IgD-negative memory B cell (primary cell): ENCODE measurements at regions not wholly inside any gene's neighbourhood (a gene's known extent, or its start where the extent isn't known, plus 50 kb on each side); places are given as distances from the start of the nearest gene placed in this dataset.

Experiments used
- H3K27ac Mint-ChIP-seq, 3 donors: one replicate each; pipeline ENCODE4 v1.8.0; 2020 to 2022; ENCODE audit warnings: mild to moderate bottlenecking in 3 of 3, mixed read lengths in 3 of 3, moderate library complexity in 1 of 3
- H3K27me3 Mint-ChIP-seq: one replicate; pipeline ENCODE4 v1.8.0; 2021; ENCODE audit warnings: mixed read lengths
- H3K36me3 Mint-ChIP-seq: one replicate; pipeline ENCODE4 v1.8.0; 2020; ENCODE audit warnings: mild to moderate bottlenecking, mixed read lengths
- H3K4me1 Mint-ChIP-seq, 3 donors: one replicate each; pipeline ENCODE4 v1.8.0; 2020 to 2022; ENCODE audit warnings: mixed read lengths in 3 of 3, mild to moderate bottlenecking in 1 of 3
- H3K4me3 Mint-ChIP-seq, 4 donors: one replicate each; pipeline ENCODE4 v1.8.0; 2020 to 2022; ENCODE audit warnings: mild to moderate bottlenecking in 4 of 4, mixed read lengths in 4 of 4, moderate library complexity in 3 of 4
- H3K9me3 Mint-ChIP-seq, 3 donors: one replicate each; pipeline ENCODE4 v1.8.0; 2020 to 2021; ENCODE audit warnings: mixed read lengths in 3 of 3, mild to moderate bottlenecking in 1 of 3

GRCh38 chr11:90867416-90867815 is 644.6 kb upstream of the CHORDC1 start:
- Mint-ChIP-seq H3K4me3 (no peak overlapping the region), H3K36me3 (no peaks in the 10 kb centered on the region), H3K27me3 (no peaks in the 10 kb centered on the region), H3K9me3 (peaks cover 4 to 6% (median 5%) of the 10 kb centered on the region in 3 donors), H3K4me1 (no peaks in the 10 kb centered on the region), H3K27ac (no peak overlapping the region)

GRCh38 chr11:90856790-90857189 is 633.9 kb upstream of the CHORDC1 start:
- Mint-ChIP-seq H3K4me3 (no peak overlapping the region), H3K36me3 (no peaks in the 10 kb centered on the region), H3K4me1 (no peaks in the 10 kb centered on the region), H3K27ac (no peak overlapping the region), H3K9me3 (peaks cover 0 to 6% (median 0%) of the 10 kb centered on the region in 3 donors), H3K27me3 (no peaks in the 10 kb centered on the region)

- Mint-ChIP-seq H3K27me3 (no peaks in the 10 kb centered on the region), H3K9me3 (peaks cover 0 to 3% (median 0%) of the 10 kb centered on the region in 3 donors), H3K36me3 (no peaks in the 10 kb centered on the region), H3K27ac (no peak overlapping the region), H3K4me3 (no peak overlapping the region), H3K4me1 (no peaks in the 10 kb centered on the region)
Observed at GRCh38 chr11:90855531-90855930, 632.7 kb upstream of the CHORDC1 start.

GRCh38 chr11:90851196-90851595 is 628.3 kb upstream of the CHORDC1 start:
- Mint-ChIP-seq H3K4me3 (no peak overlapping the region), H3K9me3 (no peaks in the 10 kb centered on the region), H3K4me1 (peaks cover 0 to 3% (median 0%) of the 10 kb centered on the region in 3 donors), H3K27me3 (no peaks in the 10 kb centered on the region), H3K36me3 (no peaks in the 10 kb centered on the region), H3K27ac (no peak overlapping the region)

GRCh38 chr11:90849312-90849711 is 626.5 kb upstream of the CHORDC1 start:
- Mint-ChIP-seq H3K27ac (no peak overlapping the region), H3K4me1 (peaks cover 0 to 3% (median 0%) of the 10 kb centered on the region in 3 donors), H3K36me3 (no peaks in the 10 kb centered on the region), H3K27me3 (no peaks in the 10 kb centered on the region), H3K4me3 (no peak overlapping the region), H3K9me3 (no peaks in the 10 kb centered on the region)

GRCh38 chr11:90847268-90847886 is 624.5 kb upstream of the CHORDC1 start:
- Mint-ChIP-seq H3K27ac (no peak overlapping the region), H3K4me3 (no peak overlapping the region), H3K27me3 (no peaks in the 10 kb centered on the region), H3K9me3 (peaks cover 0 to 4% (median 0%) of the 10 kb centered on the region in 3 donors), H3K36me3 (no peaks in the 10 kb centered on the region), H3K4me1 (peaks cover 0 to 3% (median 0%) of the 10 kb centered on the region in 3 donors)

GRCh38 chr11:90846628-90847027 is 623.8 kb upstream of the CHORDC1 start:
- Mint-ChIP-seq H3K4me3 (no peak overlapping the region), H3K9me3 (peaks cover 0 to 4% (median 0%) of the 10 kb centered on the region in 3 donors), H3K4me1 (peaks cover 0 to 3% (median 0%) of the 10 kb centered on the region in 3 donors), H3K27ac (no peak overlapping the region), H3K36me3 (no peaks in the 10 kb centered on the region), H3K27me3 (no peaks in the 10 kb centered on the region)

- H3K27me3 Mint-ChIP-seq, result no peaks in the 10 kb centered on the region
- H3K27ac Mint-ChIP-seq, result no peak overlapping the region
- H3K4me1 Mint-ChIP-seq, result peaks cover 0 to 3% (median 0%) of the 10 kb centered on the region in 3 donors
- H3K4me3 Mint-ChIP-seq, result no peak overlapping the region
- H3K36me3 Mint-ChIP-seq, result no peaks in the 10 kb centered on the region
- H3K9me3 Mint-ChIP-seq, result peaks cover 1 to 4% (median 2%) of the 10 kb centered on the region in 3 donors
Observed at GRCh38 chr11:90845799-90846198, 623.0 kb upstream of the CHORDC1 start.

- Mint-ChIP-seq H3K4me3 (no peak overlapping the region), H3K27me3 (no peaks in the 10 kb centered on the region), H3K36me3 (no peaks in the 10 kb centered on the region), H3K27ac (no peak overlapping the region), H3K4me1 (peaks cover 0 to 3% (median 0%) of the 10 kb centered on the region in 3 donors), H3K9me3 (peaks cover 1 to 4% (median 2%) of the 10 kb centered on the region in 3 donors)
Observed at GRCh38 chr11:90845126-90845525, 622.3 kb upstream of the CHORDC1 start.

GRCh38 chr11:90844041-90844440 is 621.2 kb upstream of the CHORDC1 start:
- Mint-ChIP-seq H3K27ac (no peak overlapping the region), H3K36me3 (no peaks in the 10 kb centered on the region), H3K9me3 (peaks cover 1 to 4% (median 2%) of the 10 kb centered on the region in 3 donors), H3K27me3 (no peaks in the 10 kb centered on the region), H3K4me1 (peaks cover 0 to 3% (median 0%) of the 10 kb centered on the region in 3 donors), H3K4me3 (no peak overlapping the region)

- Mint-ChIP-seq H3K36me3 (no peaks in the 10 kb centered on the region), H3K27me3 (no peaks in the 10 kb centered on the region), H3K9me3 (peaks cover 1 to 4% (median 2%) of the 10 kb centered on the region in 3 donors), H3K4me3 (no peak overlapping the region), H3K27ac (no peak overlapping the region), H3K4me1 (no peaks in the 10 kb centered on the region)
Observed at GRCh38 chr11:90842681-90843080, 619.8 kb upstream of the CHORDC1 start.

- no peak overlapping the region for H3K27ac Mint-ChIP-seq
- H3K4me1 Mint-ChIP-seq, result no peaks in the 10 kb centered on the region
- H3K36me3 Mint-ChIP-seq, result no peaks in the 10 kb centered on the region
- no peak overlapping the region for H3K4me3 Mint-ChIP-seq
- H3K9me3 Mint-ChIP-seq, result peaks cover 1 to 4% (median 2%) of the 10 kb centered on the region in 3 donors
- H3K27me3 Mint-ChIP-seq, result no peaks in the 10 kb centered on the region
Observed at GRCh38 chr11:90840071-90840470, 617.2 kb upstream of the CHORDC1 start.

- Mint-ChIP-seq H3K27me3 (no peaks in the 10 kb centered on the region), H3K27ac (no peak overlapping the region), H3K9me3 (no peaks in the 10 kb centered on the region), H3K4me3 (no peak overlapping the region), H3K4me1 (no peaks in the 10 kb centered on the region), H3K36me3 (no peaks in the 10 kb centered on the region)
Observed at GRCh38 chr11:90836031-90836430, 613.2 kb upstream of the CHORDC1 start.

GRCh38 chr11:90823446-90823845 is 600.6 kb upstream of the CHORDC1 start:
- Mint-ChIP-seq H3K27ac (no peak overlapping the region), H3K4me3 (no peak overlapping the region), H3K27me3 (no peaks in the 10 kb centered on the region), H3K9me3 (peaks cover 1 to 7% (median 4%) of the 10 kb centered on the region in 3 donors), H3K4me1 (no peaks in the 10 kb centered on the region), H3K36me3 (no peaks in the 10 kb centered on the region)

- H3K27me3 Mint-ChIP-seq, result no peaks in the 10 kb centered on the region
- no peak overlapping the region for H3K27ac Mint-ChIP-seq
- H3K36me3 Mint-ChIP-seq, result no peaks in the 10 kb centered on the region
- no peak overlapping the region for H3K4me3 Mint-ChIP-seq
- H3K4me1 Mint-ChIP-seq, result no peaks in the 10 kb centered on the region
- peaks cover 1 to 7% (median 4%) of the 10 kb centered on the region in 3 donors for H3K9me3 Mint-ChIP-seq
Observed at GRCh38 chr11:90822996-90823395, 600.1 kb upstream of the CHORDC1 start.

GRCh38 chr11:90818196-90818745 is 595.4 kb upstream of the CHORDC1 start:
- no peak overlapping the region for H3K27ac Mint-ChIP-seq
- peaks cover 4 to 6% (median 4%) of the 10 kb centered on the region in 3 donors for H3K9me3 Mint-ChIP-seq
- H3K4me3 Mint-ChIP-seq, result no peak overlapping the region
- H3K36me3 Mint-ChIP-seq, result no peaks in the 10 kb centered on the region
- H3K27me3 Mint-ChIP-seq, result no peaks in the 10 kb centered on the region
- H3K4me1 Mint-ChIP-seq, result no peaks in the 10 kb centered on the region
